ENCODE measurements at regions not wholly inside any gene's neighbourhood (a gene's known extent, or its start where the extent isn't known, plus 50 kb on each side); places are given as distances from the start of the nearest gene placed in this dataset.

- no peak for TF ChIP-seq ZNF592 (IDR thresholded peaks at IDR 0.05)
These were observed 804.9 kb downstream of the RAB28 start (continued) for GRCh38 chr4:12679217-12679616.

- BruUV-seq (replicated peaks) = no TSS peak
- no peak for FAIRE-seq
- H3K36me3 ChIP-seq (ENCODE audit: control insufficient read depth, insufficient read depth, low read length) = no peaks in the 10 kb centered on the region
- no peaks in the 10 kb centered on the region for H3K4me1 ChIP-seq (replicated peaks in 1 of 2; ENCODE audit: control insufficient read depth in 2 of 2, insufficient read depth in 2 of 2, low read length in 2 of 2)
- no peak overlapping the region for H2AFZ ChIP-seq (ENCODE audit: low read depth, low read length)
- H3K9me3 ChIP-seq (replicated peaks; ENCODE audit: control insufficient read depth, insufficient read depth, low read depth, low read length) = no peaks in the 10 kb centered on the region; the same call in 1 of the 2 replicates
- no peaks in the 10 kb centered on the region for H4K20me1 ChIP-seq (replicated peaks; ENCODE audit: control insufficient read depth, insufficient read depth, low read length)
- no peaks in the 10 kb centered on the region for H3K9me1 ChIP-seq (ENCODE audit: control insufficient read depth, insufficient read depth, low read length)
- no peaks in the 10 kb centered on the region for H3K27me3 ChIP-seq (ENCODE audit: control insufficient read depth in 2 of 2, insufficient read depth in 2 of 2, low read length in 2 of 2)
- H3K9ac ChIP-seq (ENCODE audit: insufficient read depth in 1 of 2, low read depth in 2 of 2, low read length in 2 of 2) = no peak overlapping the region
- ATAC-seq = no peak
- no peaks in the 10 kb centered on the region for H3K79me2 ChIP-seq (ENCODE audit: control insufficient read depth, insufficient read depth, low read length)
- intact Hi-C loops (cut with micrococcal nuclease) (no loop called here), in situ Hi-C loops (cut with MboI) (no loop called here)
- POLR2A ChIA-PET = no interaction called here
- H3K4me3 ChIP-seq = no peak overlapping the region
- CTCF ChIA-PET (ENCODE audit: low intra/inter-chr PET ratio) = no interaction called here
- H3K4me2 ChIP-seq (ENCODE audit: insufficient read depth, low read length) = no peak overlapping the region
- H3K27ac ChIP-seq (ENCODE audit: extremely low read depth, low read depth, low read length) = no peak overlapping the region
- DNase-seq (ENCODE audit: extremely low read depth in 1 of 4, low spot score in 3 of 4) = no peak
- TF ChIP-seq HMBOX1 (IDR thresholded peaks at IDR 0.05) (no peak), DIDO1 (tag; IDR thresholded peaks at IDR 0.05; ENCODE audit: low read depth) (no peak), ZNF384 (IDR thresholded peaks at IDR 0.05; ENCODE audit: low read depth, low read length) (no peak), ASH1L (IDR thresholded peaks at IDR 0.05; ENCODE audit: borderline replicate concordance, low read depth, partially characterized antibody) (no peak), CHCHD3 (CRISPR knock-in tag; IDR thresholded peaks at IDR 0.05) (no peak), BMI1 (IDR thresholded peaks at IDR 0.05; ENCODE audit: low read length) (no peak), IRF1 (CRISPR knock-in tag; IDR thresholded peaks at IDR 0.05; ENCODE audit: borderline replicate concordance) (no peak), CEBPB (tag; IDR thresholded peaks at IDR 0.05) (no peak)
These were observed 810.0 kb downstream of the RAB28 start for GRCh38 chr4:12674184-12674583.

All from K562 (cell line).